ENCODE measurements at regions not wholly inside any gene's neighbourhood (a gene's known extent, or its start where the extent isn't known, plus 50 kb on each side); places are given as distances from the start of the nearest gene placed in this dataset.
"Not testable (repeated sequence)": the region's sequence is repeated elsewhere in the genome, so short reads cannot be mapped to it uniquely, and the experiment has no call there.

DNA sequence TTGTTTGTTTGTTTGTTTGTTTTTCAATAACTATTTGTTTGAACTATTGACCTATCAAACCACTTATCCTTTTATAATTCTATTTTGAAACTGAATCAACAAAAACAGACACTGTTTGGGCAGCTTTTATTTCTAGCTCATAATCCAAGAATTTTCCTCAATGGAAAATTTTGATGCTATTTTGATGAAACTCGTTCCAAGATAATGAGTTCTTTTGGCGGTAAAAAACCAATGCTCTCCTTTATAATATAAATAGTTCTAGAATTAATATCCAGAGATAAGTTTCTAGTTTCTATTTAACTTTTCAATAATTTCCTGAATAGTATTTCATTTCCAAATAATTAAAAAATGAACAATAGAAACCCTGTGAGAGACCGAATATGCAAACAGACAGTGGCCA, 146.5 kb upstream of the EDNRB start:
- Histone ChIP-seq H3K4me1 (ENCODE audit: control insufficient read depth, extremely low read depth, insufficient read depth, low read length) (no peaks in the 10 kb centered on the region), H4K20me1 (ENCODE audit: control insufficient read depth, extremely low read depth, insufficient read depth, low read length) (no peaks in the 10 kb centered on the region), H3K79me2 (ENCODE audit: control insufficient read depth, insufficient read depth, low read length) (no peaks in the 10 kb centered on the region), H2AFZ (ENCODE audit: low read length) (no peak overlapping the region), H3K4me3 (replicated peaks in 1 of 4; ENCODE audit: control extremely low read depth in 1 of 4, insufficient read depth in 1 of 4, low read depth in 3 of 4, low read length in 4 of 4) (no peak overlapping the region), H3K27ac (ENCODE audit: insufficient read depth, low read length) (no peak overlapping the region), H3K9me3 (ENCODE audit: control insufficient read depth, insufficient read depth, low read depth, low read length) (no peaks in the 10 kb centered on the region), H3K4me2 (ENCODE audit: extremely low read depth, insufficient read depth, low read length) (no peak overlapping the region), H3K9ac (ENCODE audit: insufficient read depth, low read length) (no peak overlapping the region), H3K36me3 (ENCODE audit: control insufficient read depth, insufficient read depth, low read length) (no peaks in the 10 kb centered on the region), H3K27me3 (ENCODE audit: control insufficient read depth, insufficient read depth, low read length) (no peaks in the 10 kb centered on the region)
- DNase-seq (ENCODE audit: low read depth in 2 of 2) = no peak
- no peak for TF ChIP-seq EZH2 (IDR thresholded peaks at IDR 0.05; ENCODE audit: low read length, missing control alignments)
- TF ChIP-seq, protein P1, sequence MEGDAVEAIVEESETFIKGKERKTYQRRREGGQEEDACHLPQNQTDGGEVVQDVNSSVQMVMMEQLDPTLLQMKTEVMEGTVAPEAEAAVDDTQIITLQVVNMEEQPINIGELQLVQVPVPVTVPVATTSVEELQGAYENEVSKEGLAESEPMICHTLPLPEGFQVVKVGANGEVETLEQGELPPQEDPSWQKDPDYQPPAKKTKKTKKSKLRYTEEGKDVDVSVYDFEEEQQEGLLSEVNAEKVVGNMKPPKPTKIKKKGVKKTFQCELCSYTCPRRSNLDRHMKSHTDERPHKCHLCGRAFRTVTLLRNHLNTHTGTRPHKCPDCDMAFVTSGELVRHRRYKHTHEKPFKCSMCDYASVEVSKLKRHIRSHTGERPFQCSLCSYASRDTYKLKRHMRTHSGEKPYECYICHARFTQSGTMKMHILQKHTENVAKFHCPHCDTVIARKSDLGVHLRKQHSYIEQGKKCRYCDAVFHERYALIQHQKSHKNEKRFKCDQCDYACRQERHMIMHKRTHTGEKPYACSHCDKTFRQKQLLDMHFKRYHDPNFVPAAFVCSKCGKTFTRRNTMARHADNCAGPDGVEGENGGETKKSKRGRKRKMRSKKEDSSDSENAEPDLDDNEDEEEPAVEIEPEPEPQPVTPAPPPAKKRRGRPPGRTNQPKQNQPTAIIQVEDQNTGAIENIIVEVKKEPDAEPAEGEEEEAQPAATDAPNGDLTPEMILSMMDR (conservative IDR thresholded peaks at IDR 0.05 in 1 of 2, IDR thresholded peaks at IDR 0.05 in 1 of 2; ENCODE audit: low read depth in 1 of 2, low read length in 2 of 2) = no peak

DNA sequence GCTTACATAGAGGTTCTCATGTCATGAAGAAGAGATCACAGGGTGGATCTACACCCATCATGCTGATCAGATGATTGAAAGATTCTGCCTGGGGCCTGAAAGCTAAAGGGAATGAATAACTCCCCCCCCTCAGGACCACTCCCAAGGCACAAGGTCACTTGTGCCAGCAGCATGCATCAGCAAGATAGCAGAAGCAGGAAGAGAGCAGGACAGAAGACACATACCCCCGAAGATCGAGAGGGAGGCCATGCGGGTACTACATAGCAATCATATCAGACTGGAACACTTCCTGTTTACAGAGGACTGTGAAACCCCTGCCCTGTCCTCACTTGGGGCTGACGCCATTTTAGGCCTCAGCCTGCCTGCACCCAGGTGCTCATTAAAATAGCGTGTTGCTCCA, 143.2 kb upstream of the EDNRB start:
- Histone ChIP-seq H3K79me2 (ENCODE audit: control insufficient read depth, insufficient read depth, low read length) (no peaks in the 10 kb centered on the region), H3K4me1 (ENCODE audit: control insufficient read depth, extremely low read depth, insufficient read depth, low read length) (no peaks in the 10 kb centered on the region), H3K9ac (ENCODE audit: insufficient read depth, low read length) (no peak overlapping the region), H3K27me3 (ENCODE audit: control insufficient read depth, insufficient read depth, low read length) (no peaks in the 10 kb centered on the region), H3K4me3 (replicated peaks in 1 of 4; ENCODE audit: control extremely low read depth in 1 of 4, insufficient read depth in 1 of 4, low read depth in 3 of 4, low read length in 4 of 4) (no peak overlapping the region), H2AFZ (ENCODE audit: low read length) (no peak overlapping the region), H3K4me2 (ENCODE audit: extremely low read depth, insufficient read depth, low read length) (no peak overlapping the region), H4K20me1 (ENCODE audit: control insufficient read depth, extremely low read depth, insufficient read depth, low read length) (no peaks in the 10 kb centered on the region), H3K36me3 (ENCODE audit: control insufficient read depth, insufficient read depth, low read length) (no peaks in the 10 kb centered on the region), H3K9me3 (ENCODE audit: control insufficient read depth, insufficient read depth, low read depth, low read length) (no peaks in the 10 kb centered on the region), H3K27ac (ENCODE audit: insufficient read depth, low read length) (no peak overlapping the region)
- TF ChIP-seq, protein P1 (conservative IDR thresholded peaks at IDR 0.05 in 1 of 2, IDR thresholded peaks at IDR 0.05 in 1 of 2; ENCODE audit: low read depth in 1 of 2, low read length in 2 of 2) = no peak
- no peak for TF ChIP-seq EZH2 (IDR thresholded peaks at IDR 0.05; ENCODE audit: low read length, missing control alignments)
- DNase-seq (ENCODE audit: low read depth in 2 of 2) = no peak

DNA sequence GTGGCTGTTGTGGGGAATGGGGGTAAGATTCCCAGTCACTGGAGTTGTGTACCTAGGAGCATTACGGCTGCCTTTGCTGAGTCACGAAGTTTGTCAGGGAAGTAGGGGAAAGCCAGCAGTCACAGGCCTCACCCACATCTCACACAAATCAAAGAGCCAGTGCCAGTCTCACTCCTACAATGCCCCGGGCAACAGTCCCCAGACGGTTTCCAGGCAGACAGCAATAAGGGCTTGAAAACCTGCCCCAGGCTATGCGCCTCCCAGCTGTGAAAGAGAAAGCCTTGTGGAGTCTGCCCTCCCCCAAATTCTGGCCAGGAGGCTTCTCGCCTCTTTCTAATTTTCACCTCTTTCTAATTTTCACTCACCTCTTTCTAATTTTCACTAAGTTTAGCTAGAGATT, 142.3 kb upstream of the EDNRB start:
- Histone ChIP-seq H3K4me3 (replicated peaks in 1 of 4; ENCODE audit: control extremely low read depth in 1 of 4, insufficient read depth in 1 of 4, low read depth in 3 of 4, low read length in 4 of 4) (no peak overlapping the region), H3K36me3 (ENCODE audit: control insufficient read depth, insufficient read depth, low read length) (no peaks in the 10 kb centered on the region), H3K27ac (ENCODE audit: insufficient read depth, low read length) (no peak overlapping the region), H3K4me1 (ENCODE audit: control insufficient read depth, extremely low read depth, insufficient read depth, low read length) (no peaks in the 10 kb centered on the region), H3K79me2 (ENCODE audit: control insufficient read depth, insufficient read depth, low read length) (no peaks in the 10 kb centered on the region), H3K9me3 (ENCODE audit: control insufficient read depth, insufficient read depth, low read depth, low read length) (no peaks in the 10 kb centered on the region), H3K27me3 (ENCODE audit: control insufficient read depth, insufficient read depth, low read length) (no peaks in the 10 kb centered on the region), H4K20me1 (ENCODE audit: control insufficient read depth, extremely low read depth, insufficient read depth, low read length) (no peaks in the 10 kb centered on the region), H2AFZ (ENCODE audit: low read length) (no peak overlapping the region), H3K9ac (ENCODE audit: insufficient read depth, low read length) (no peak overlapping the region), H3K4me2 (ENCODE audit: extremely low read depth, insufficient read depth, low read length) (no peak overlapping the region)
- TF ChIP-seq EZH2 (IDR thresholded peaks at IDR 0.05; ENCODE audit: low read length, missing control alignments) = no peak
- TF ChIP-seq, protein P1 (conservative IDR thresholded peaks at IDR 0.05 in 1 of 2, IDR thresholded peaks at IDR 0.05 in 1 of 2; ENCODE audit: low read depth in 1 of 2, low read length in 2 of 2) = no peak
- no peak for DNase-seq (ENCODE audit: low read depth in 2 of 2)

DNA sequence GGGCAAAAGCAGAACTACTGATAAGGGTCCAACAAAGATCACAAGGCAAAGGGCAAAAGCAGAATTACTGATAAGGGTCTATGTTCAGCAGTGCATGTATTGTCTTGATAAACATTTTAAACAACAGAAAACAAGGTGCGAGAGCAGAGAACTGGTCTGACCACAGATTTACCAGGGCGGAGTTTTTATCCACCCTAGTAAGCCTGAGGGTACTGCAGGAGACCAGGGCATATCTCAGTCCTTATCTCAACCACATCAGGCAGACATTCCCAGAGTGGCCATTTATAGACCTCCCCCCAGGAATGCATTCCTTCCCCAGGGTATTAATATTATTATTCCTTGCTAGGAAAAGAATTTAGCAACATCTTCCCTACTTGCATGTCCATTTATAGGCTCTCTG, 138.2 kb upstream of the EDNRB start:
- H3K79me2 ChIP-seq (ENCODE audit: control insufficient read depth, insufficient read depth, low read length); DNase-seq (ENCODE audit: low read depth in 2 of 2); H3K4me3 ChIP-seq (replicated peaks in 1 of 4; ENCODE audit: control extremely low read depth in 1 of 4, insufficient read depth in 1 of 4, low read depth in 3 of 4, low read length in 4 of 4): not testable (repeated sequence)

More for the DNA sequence above, 138.2 kb upstream of the EDNRB start:
- not testable (repeated sequence) for H3K27ac ChIP-seq (ENCODE audit: insufficient read depth, low read length); H3K9me3 ChIP-seq (ENCODE audit: control insufficient read depth, insufficient read depth, low read depth, low read length); H3K9ac ChIP-seq (ENCODE audit: insufficient read depth, low read length); H2AFZ ChIP-seq (ENCODE audit: low read length); H3K36me3 ChIP-seq (ENCODE audit: control insufficient read depth, insufficient read depth, low read length); H3K4me2 ChIP-seq (ENCODE audit: extremely low read depth, insufficient read depth, low read length); H3K4me1 ChIP-seq (ENCODE audit: control insufficient read depth, extremely low read depth, insufficient read depth, low read length); H4K20me1 ChIP-seq (ENCODE audit: control insufficient read depth, extremely low read depth, insufficient read depth, low read length); H3K27me3 ChIP-seq (ENCODE audit: control insufficient read depth, insufficient read depth, low read length)

Data from fibroblast of lung (primary cell).